GM12878 (cell line): ENCODE measurements at regions not wholly inside any gene's neighbourhood (a gene's known extent, or its start where the extent isn't known, plus 50 kb on each side); places are given as distances from the start of the nearest gene placed in this dataset.

Experiments
- ATAC-seq: fragments of 200-7000 bp; cut with Tn5 transposase; 3 replicates; pipeline ENCODE4 v1.9.1; 2020; ENCODE audit warnings: mild to moderate bottlenecking, moderate library complexity
- BruUV-seq: library from RNA; stranded (reverse); fragments of 400-500 nt; replicated peaks from 2 replicates; lab custom pipeline; 2021; lab: Mats Ljungman, UMichigan
- CTCF ChIA-PET: fragments of 300-600 bp; sonication (Branson Sonifier 250); formaldehyde crosslinking; extraction: SDS; loops from one replicate; lab custom pipeline; 2021; ENCODE audit warnings: inconsistent platforms; lab: Yijun Ruan, JAX
- POLR2A ChIA-PET: fragments of 350-600 bp; formaldehyde crosslinking; extraction: SDS; loops from one replicate; lab custom pipeline; 2021; ENCODE audit warnings: inconsistent platforms; lab: Charles Lee
- RAD21 ChIA-PET: fragments of 300-600 bp; sonication (Branson Sonifier 250); formaldehyde crosslinking; loops from one replicate; lab custom pipeline; 2023; ENCODE audit warnings: antibody characterized with exemption; ENCODE audit not compliant: unreplicated experiment; lab: Charles Lee
- SMC1A ChIA-PET: fragments of 300-600 bp; sonication (Branson Sonifier 250); formaldehyde crosslinking; loops from one replicate; lab custom pipeline; 2023; ENCODE audit not compliant: unreplicated experiment, uncharacterized antibody; lab: Charles Lee
- DNase-seq: peaks from one replicate; pipeline ENCODE4 v3.0.0-alpha.2; 2011; ENCODE audit warnings: low read depth, low spot score
- FAIRE-seq: peaks from 3 replicates; lab custom pipeline; 2011; peaks lifted over from hg19 to GRCh38; lab: Jason Lieb, UNC
- H2AFZ ChIP-seq: 2 replicates; pipeline ENCODE4 v1.6.0; 2011; ENCODE audit warnings: low read depth, low read length, control low read depth; ENCODE audit not compliant: control insufficient read depth
- H3K27ac ChIP-seq: 2 replicates; pipeline ENCODE4 v1.5.1; 2011; ENCODE audit warnings: control low read depth; ENCODE audit not compliant: control insufficient read depth, insufficient read depth
- H3K27me3 ChIP-seq, 2 experiments: replicated peaks in 1 of 2; 2 replicates each; pipeline versions ENCODE4 v1.6.0 to v1.6.1; 2011; ENCODE audit warnings: low read length in 1 of 2; ENCODE audit not compliant: control insufficient read depth in 2 of 2, insufficient read depth in 2 of 2
- H3K36me3 ChIP-seq, 2 experiments: 2 replicates each; pipeline ENCODE4 v1.5.1; 2011; ENCODE audit warnings: low read length in 1 of 2; ENCODE audit not compliant: control insufficient read depth in 2 of 2, insufficient read depth in 2 of 2
- H3K4me1 ChIP-seq: 2 replicates; pipeline ENCODE4 v1.6.1; 2011; ENCODE audit warnings: mild to moderate bottlenecking, low read length, moderate library complexity, mixed read lengths; ENCODE audit not compliant: control insufficient read depth, insufficient read depth
- H3K4me2 ChIP-seq: 2 replicates; pipeline ENCODE4 v1.6.0; 2011; ENCODE audit warnings: control low read depth; ENCODE audit not compliant: control insufficient read depth, insufficient read depth
- H3K4me3 ChIP-seq: fragments of 200-600 bp; sonication (generic); 2 replicates; pipeline ENCODE4 v1.5.1; 2016
- H3K79me2 ChIP-seq: 2 replicates; pipeline ENCODE4 v1.6.0; 2011; ENCODE audit warnings: low read length; ENCODE audit not compliant: control insufficient read depth, insufficient read depth
- H3K9ac ChIP-seq: 2 replicates; pipeline ENCODE4 v1.8.0; 2011; ENCODE audit warnings: low read length, control low read depth, mixed read lengths; ENCODE audit not compliant: control insufficient read depth, insufficient read depth
- H3K9me3 ChIP-seq: replicated peaks from 3 replicates; pipeline ENCODE4 v1.5.1; 2011; ENCODE audit warnings: mild to moderate bottlenecking, low read length; ENCODE audit not compliant: control insufficient read depth, insufficient read depth
- H4K20me1 ChIP-seq: 2 replicates; pipeline ENCODE4 v1.6.0; 2011; ENCODE audit not compliant: control insufficient read depth, insufficient read depth
- ATF3 ChIP-seq: IDR thresholded peaks from 2 replicates; pipeline ENCODE4 v1.6.1; 2011; ENCODE audit warnings: low read depth, mild to moderate bottlenecking, low read length, moderate library complexity, borderline replicate concordance; ENCODE audit errors: extremely low read depth
- E2F8 ChIP-seq: fragments of 450-650 bp; IDR thresholded peaks from 2 replicates; pipeline ENCODE4 v1.6.1; 2018; ENCODE audit warnings: mild to moderate bottlenecking, low read depth, moderate library complexity; ENCODE audit not compliant: partially characterized antibody
- ETV6 ChIP-seq, 2 experiments: fragments of 450-650 bp in 1 of 2; IDR thresholded peaks in 1 of 2; conservative IDR thresholded peaks in 1 of 2; 2 replicates each; pipeline ENCODE4 v1.6.1; 2014; ENCODE audit warnings: antibody characterized with exemption in 1 of 2, borderline replicate concordance in 1 of 2, low read depth in 1 of 2, mild to moderate bottlenecking in 1 of 2, moderate library complexity in 1 of 2
- GATAD2B ChIP-seq: fragments of 450-650 bp; conservative IDR thresholded peaks from 2 replicates; pipeline ENCODE4 v1.6.1; 2017; ENCODE audit warnings: low read depth, mild to moderate bottlenecking, moderate library complexity
- MXI1 ChIP-seq: fragments of 150-350 bp; IDR thresholded peaks from 2 replicates; pipeline ENCODE4 v1.6.1; 2011; ENCODE audit warnings: low read depth, mild to moderate bottlenecking, inconsistent platforms, low read length, improper control_type of control experiment
- NFYA ChIP-seq: IDR thresholded peaks from 2 replicates; pipeline ENCODE4 v1.6.1; 2011; ENCODE audit warnings: low read depth, mild to moderate bottlenecking, low read length, improper control_type of control experiment, borderline replicate concordance
- NR2C1 ChIP-seq: fragments of 450-650 bp; IDR thresholded peaks from 2 replicates; pipeline ENCODE4 v1.6.1; 2017; ENCODE audit warnings: antibody characterized with exemption, mild to moderate bottlenecking, moderate library complexity
- PML ChIP-seq: IDR thresholded peaks from 2 replicates; pipeline ENCODE4 v1.6.1; 2012; ENCODE audit warnings: low read length, inconsistent platforms
- RELA ChIP-seq: fragments of 450-650 bp; IDR thresholded peaks from 2 replicates; pipeline ENCODE4 v1.8.0; 2014; ENCODE audit warnings: borderline replicate concordance; ENCODE audit not compliant: partially characterized antibody
- RFX5 ChIP-seq: IDR thresholded peaks from 2 replicates; pipeline ENCODE4 v1.6.1; 2011; ENCODE audit warnings: low read depth, low read length, improper control_type of control experiment
- RUNX3 ChIP-seq: IDR thresholded peaks from 2 replicates; pipeline ENCODE4 v1.6.1; 2012; ENCODE audit warnings: low read length, inconsistent platforms
- SMARCA5 ChIP-seq: fragments of 450-650 bp; IDR thresholded peaks from 2 replicates; pipeline ENCODE4 v1.6.1; 2017; ENCODE audit warnings: mild to moderate bottlenecking
- SP1 ChIP-seq: IDR thresholded peaks from one replicate; pipeline ENCODE4 v1.6.1; 2011; ENCODE audit warnings: low read depth, low read length
- TCF3 ChIP-seq: IDR thresholded peaks from 2 replicates; pipeline ENCODE4 v1.6.1; 2012; ENCODE audit warnings: low read depth, mild to moderate bottlenecking, low read length, borderline replicate concordance; ENCODE audit not compliant: insufficient read depth
- ZNF207 ChIP-seq: fragments of 450-650 bp; IDR thresholded peaks from 2 replicates; pipeline ENCODE4 v1.6.1; 2014; ENCODE audit warnings: antibody characterized with exemption, mild to moderate bottlenecking, borderline replicate concordance
- ZZZ3 ChIP-seq: IDR thresholded peaks from 2 replicates; pipeline ENCODE4 v1.6.1; 2011; ENCODE audit warnings: low read depth; ENCODE audit not compliant: control insufficient read depth, insufficient read length
- WGBS: methylation state at CpG from one replicate; pipeline ENCODE4 v1.1.6; 2016; ENCODE audit warnings: low lambda C conversion rate; ENCODE audit not compliant: insufficient replicate concordance, insufficient coverage; ENCODE audit errors: missing lambda C conversion rate; 5-methylcytosine and 5-hydroxymethylcytosine counted together
- in situ Hi-C: fragments of 300-500 bp; cut with MboI; formaldehyde crosslinking; loops from 9 replicates; pipeline ENCODE4 v1.14.3; 2018; ENCODE audit warnings: mixed read lengths
- intact Hi-C: fragments of 100-400 bp; cut with micrococcal nuclease; formaldehyde crosslinking; loops from one replicate; pipeline ENCODE4 v1.14.2; 2022; ENCODE audit not compliant: unreplicated experiment

GRCh38 chr3:106981392-106981791, 395.8 kb upstream of the CCDC54 start:
- FAIRE-seq = no peak
- POLR2A ChIA-PET = no interaction called here
- no peak for ATAC-seq
- Histone ChIP-seq H4K20me1 (no peaks in the 10 kb centered on the region), H3K4me1 (no peaks in the 10 kb centered on the region), H3K4me3 (no peak overlapping the region), H3K9me3 (no peaks in the 10 kb centered on the region), H3K9ac (no peak overlapping the region), H3K36me3 (no peaks in the 10 kb centered on the region), H3K27me3 (no peaks in the 10 kb centered on the region), H3K79me2 (no peaks in the 10 kb centered on the region), H3K27ac (no peak overlapping the region), H2AFZ (no peak overlapping the region), H3K4me2 (no peak overlapping the region)
- intact Hi-C loops = no loop called here
- SMC1A ChIA-PET = no interaction called here
- BruUV-seq = no TSS peak
- no peak for TF ChIP-seq ETV6 (conservative IDR thresholded peaks at IDR 0.05 in 1 of 2, IDR thresholded peaks at IDR 0.05 in 1 of 2; ENCODE audit: borderline replicate concordance in 1 of 2, low read depth in 1 of 2)
- TF ChIP-seq RELA = no peak
- TF ChIP-seq ATF3 = no peak
- no peak for TF ChIP-seq PML
- TF ChIP-seq ZNF207 = no peak
- no peak for TF ChIP-seq TCF3
- TF ChIP-seq NFYA = no peak
- no peak for TF ChIP-seq NR2C1
- no peak for TF ChIP-seq RFX5
- no peak for TF ChIP-seq ZZZ3
- TF ChIP-seq SMARCA5 = no peak
- no peak for TF ChIP-seq SP1
- no peak for TF ChIP-seq RUNX3
- TF ChIP-seq GATAD2B = no peak
- no peak for TF ChIP-seq MXI1
- no peak for TF ChIP-seq E2F8
- in situ Hi-C loops = no loop called here
- no peak for DNase-seq
- WGBS = no CpG with 5 or more reads among the region's 1 CpG
- RAD21 ChIA-PET = no interaction called here
- CTCF ChIA-PET = no interaction called here
